Activated CD8-positive, alpha-beta T cell treated with anti-CD3 and anti-CD28 coated beads for 36 hours (primary cell): ENCODE measurements at regions not wholly inside any gene's neighbourhood (a gene's known extent, or its start where the extent isn't known, plus 50 kb on each side); places are given as distances from the start of the nearest gene placed in this dataset.

Experiments used
- ATAC-seq: fragments of 200-7000 bp; cut with Tn5 transposase; one replicate; pipeline ENCODE4 v1.10.0; 2021; ENCODE audit warnings: mild to moderate bottlenecking, moderate library complexity
- CTCF ChIA-PET: fragments of 350-600 bp; sonication (Branson Sonifier 250); formaldehyde crosslinking; loops from one replicate; lab custom pipeline; 2021; ENCODE audit warnings: antibody characterized with exemption; lab: Charles Lee
- POLR2A ChIA-PET: fragments of 350-600 bp; sonication (Branson Sonifier 250); formaldehyde crosslinking; loops from one replicate; lab custom pipeline; 2021; ENCODE audit warnings: antibody characterized with exemption; lab: Charles Lee
- DNase-seq: peaks from one replicate; pipeline ENCODE4 v3.0.0-alpha.2; 2020
- H3K27ac Mint-ChIP-seq: one replicate; pipeline ENCODE4 v1.8.0; 2021; ENCODE audit warnings: mild to moderate bottlenecking, mixed read lengths
- H3K27me3 Mint-ChIP-seq: one replicate; pipeline ENCODE4 v1.8.0; 2021; ENCODE audit warnings: mixed read lengths
- H3K36me3 Mint-ChIP-seq: one replicate; pipeline ENCODE4 v1.8.0; 2021; ENCODE audit warnings: low read depth, mixed read lengths
- H3K4me1 Mint-ChIP-seq: one replicate; pipeline ENCODE4 v1.8.0; 2021; ENCODE audit warnings: low read depth, mixed read lengths
- H3K4me3 Mint-ChIP-seq: one replicate; pipeline ENCODE4 v1.8.0; 2021; ENCODE audit warnings: mild to moderate bottlenecking, moderate library complexity, mixed read lengths
- H3K9me3 Mint-ChIP-seq: one replicate; pipeline ENCODE4 v1.8.0; 2021; ENCODE audit warnings: mixed read lengths
- intact Hi-C: fragments of 100-400 bp; cut with micrococcal nuclease; formaldehyde crosslinking; loops from one replicate; pipeline ENCODE4 v1.10.0; 2022
- TF ChIP-seq, protein P1 (sequence below): fragments of 200-600 bp; IDR thresholded peaks from one replicate; pipeline ENCODE4 v1.8.0; 2022; ENCODE audit warnings: antibody characterized with exemption, mild to moderate bottlenecking

DNA sequence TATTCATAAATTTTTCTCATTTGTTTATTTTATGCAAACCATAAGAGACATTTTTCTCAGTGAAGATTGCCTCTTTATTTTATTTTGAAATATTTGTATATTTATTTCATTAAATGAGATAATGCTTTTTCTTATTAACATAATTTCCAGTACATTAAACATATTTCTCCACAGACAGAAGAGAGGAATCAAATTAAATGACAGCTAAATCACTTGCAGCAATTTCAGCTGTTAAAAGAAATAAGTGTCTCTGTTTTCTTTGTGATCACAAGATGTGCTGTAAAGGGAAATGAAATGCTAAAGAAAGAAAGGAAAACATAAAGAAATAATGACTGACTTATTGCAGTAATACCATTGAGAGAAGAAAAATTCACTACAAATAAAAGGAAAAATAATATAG, 414.0 kb upstream of the FANCL start:
- H3K9me3 Mint-ChIP-seq: no peaks in the 10 kb centered on the region
- intact Hi-C loops: no loop called here
- TF ChIP-seq, protein P1, sequence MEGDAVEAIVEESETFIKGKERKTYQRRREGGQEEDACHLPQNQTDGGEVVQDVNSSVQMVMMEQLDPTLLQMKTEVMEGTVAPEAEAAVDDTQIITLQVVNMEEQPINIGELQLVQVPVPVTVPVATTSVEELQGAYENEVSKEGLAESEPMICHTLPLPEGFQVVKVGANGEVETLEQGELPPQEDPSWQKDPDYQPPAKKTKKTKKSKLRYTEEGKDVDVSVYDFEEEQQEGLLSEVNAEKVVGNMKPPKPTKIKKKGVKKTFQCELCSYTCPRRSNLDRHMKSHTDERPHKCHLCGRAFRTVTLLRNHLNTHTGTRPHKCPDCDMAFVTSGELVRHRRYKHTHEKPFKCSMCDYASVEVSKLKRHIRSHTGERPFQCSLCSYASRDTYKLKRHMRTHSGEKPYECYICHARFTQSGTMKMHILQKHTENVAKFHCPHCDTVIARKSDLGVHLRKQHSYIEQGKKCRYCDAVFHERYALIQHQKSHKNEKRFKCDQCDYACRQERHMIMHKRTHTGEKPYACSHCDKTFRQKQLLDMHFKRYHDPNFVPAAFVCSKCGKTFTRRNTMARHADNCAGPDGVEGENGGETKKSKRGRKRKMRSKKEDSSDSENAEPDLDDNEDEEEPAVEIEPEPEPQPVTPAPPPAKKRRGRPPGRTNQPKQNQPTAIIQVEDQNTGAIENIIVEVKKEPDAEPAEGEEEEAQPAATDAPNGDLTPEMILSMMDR: no peak
- H3K27me3 Mint-ChIP-seq: no peaks in the 10 kb centered on the region
- H3K4me1 Mint-ChIP-seq: no peaks in the 10 kb centered on the region
- ChIA-PET POLR2A (no interaction called here), CTCF (no interaction called here)
- ATAC-seq: no peak
- no peak overlapping the region for H3K4me3 Mint-ChIP-seq
- no peak for DNase-seq
- no peaks in the 10 kb centered on the region for H3K36me3 Mint-ChIP-seq
- no peak overlapping the region for H3K27ac Mint-ChIP-seq

DNA sequence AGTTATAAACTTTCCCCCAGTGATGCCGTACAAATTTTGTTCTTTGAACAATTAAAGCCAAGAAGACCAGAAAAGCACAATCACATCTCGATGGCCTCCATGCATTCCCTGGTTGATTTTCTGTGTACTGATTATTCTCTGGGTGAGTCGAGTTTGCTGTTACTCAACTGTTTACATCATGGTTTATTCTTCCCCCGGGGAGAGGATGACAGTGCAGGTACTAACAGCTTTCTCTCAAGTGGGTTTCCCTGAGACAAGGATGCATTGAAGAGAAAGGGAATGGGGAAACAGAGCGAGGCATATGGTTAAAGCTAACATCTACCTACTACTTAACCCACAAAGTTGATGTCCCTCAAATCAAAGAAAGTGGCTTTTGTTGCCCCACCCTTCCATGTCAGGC, 410.8 kb upstream of the FANCL start:
- Mint-ChIP-seq H3K4me1 (no peaks in the 10 kb centered on the region), H3K36me3 (no peaks in the 10 kb centered on the region), H3K4me3 (no peak overlapping the region), H3K9me3 (no peaks in the 10 kb centered on the region), H3K27me3 (no peaks in the 10 kb centered on the region), H3K27ac (no peak overlapping the region)
- no peak for DNase-seq
- ChIA-PET CTCF (no interaction called here), POLR2A (interaction anchor here (0.7 kb wide), 1 partner anchor 149 kb away, joined by 3 read pairs; no protein-coding TSS in a partner anchor)
- intact Hi-C loops: no loop called here
- ATAC-seq: no peak
- TF ChIP-seq, protein P1: no peak

DNA sequence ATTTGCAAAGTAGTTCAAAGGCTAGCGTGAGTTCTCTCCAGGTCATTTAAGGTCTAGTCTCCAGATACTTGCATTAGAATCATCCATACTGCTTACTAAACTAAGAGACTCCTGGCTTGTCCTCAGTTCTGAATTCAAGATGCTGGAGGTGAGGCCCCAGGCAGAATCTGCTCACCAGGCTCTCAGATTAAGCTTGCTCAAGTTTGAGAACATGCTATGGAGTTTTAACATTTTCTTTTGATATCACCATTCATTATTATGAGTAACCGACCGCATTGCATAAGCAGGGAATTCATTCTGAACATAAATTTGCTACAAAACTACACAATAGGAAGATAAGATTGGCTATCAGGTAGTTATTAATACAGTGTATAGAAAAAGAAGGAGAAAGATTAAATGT, 409.7 kb upstream of the FANCL start:
- DNase-seq: no peak
- POLR2A ChIA-PET: no interaction called here
- no peaks in the 10 kb centered on the region for H3K36me3 Mint-ChIP-seq
- intact Hi-C loops: no loop called here
- CTCF ChIA-PET: no interaction called here
- H3K4me3 Mint-ChIP-seq: no peak overlapping the region
- no peak overlapping the region for H3K27ac Mint-ChIP-seq
- ATAC-seq: no peak
- H3K4me1 Mint-ChIP-seq: no peaks in the 10 kb centered on the region
- H3K27me3 Mint-ChIP-seq: no peaks in the 10 kb centered on the region
- TF ChIP-seq, protein P1: no peak
- H3K9me3 Mint-ChIP-seq: no peaks in the 10 kb centered on the region

DNA sequence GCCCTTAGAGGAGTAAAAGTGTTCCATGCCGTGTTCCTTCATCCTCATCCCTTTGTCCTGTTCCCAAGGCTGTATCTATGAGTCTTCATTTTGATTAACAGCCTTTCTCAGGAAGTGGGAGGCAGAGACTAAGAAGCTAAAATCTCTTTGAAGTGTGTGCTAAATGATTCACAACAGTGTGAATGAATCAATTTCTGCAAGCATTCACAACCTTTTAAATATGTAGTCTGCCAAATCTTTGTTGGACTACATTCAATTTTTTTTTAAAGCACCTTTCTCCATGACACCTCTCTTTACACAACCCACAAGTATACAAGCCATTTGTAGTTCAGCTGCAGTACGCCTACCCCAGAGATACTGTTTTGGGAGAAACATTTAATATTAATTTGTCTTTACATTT, 408.6 kb upstream of the FANCL start:
- Mint-ChIP-seq H3K4me3 (no peak overlapping the region), H3K9me3 (no peaks in the 10 kb centered on the region), H3K36me3 (no peaks in the 10 kb centered on the region), H3K4me1 (no peaks in the 10 kb centered on the region), H3K27me3 (no peaks in the 10 kb centered on the region), H3K27ac (no peak overlapping the region)
- ChIA-PET CTCF (interaction anchor here (1.2 kb wide), 1 partner anchor 104 kb away, joined by 3 read pairs; no protein-coding TSS in a partner anchor), POLR2A (no interaction called here)
- DNase-seq (no peak), ATAC-seq (no peak)
- intact Hi-C loops: no loop called here
- TF ChIP-seq, protein P1: no peak

DNA sequence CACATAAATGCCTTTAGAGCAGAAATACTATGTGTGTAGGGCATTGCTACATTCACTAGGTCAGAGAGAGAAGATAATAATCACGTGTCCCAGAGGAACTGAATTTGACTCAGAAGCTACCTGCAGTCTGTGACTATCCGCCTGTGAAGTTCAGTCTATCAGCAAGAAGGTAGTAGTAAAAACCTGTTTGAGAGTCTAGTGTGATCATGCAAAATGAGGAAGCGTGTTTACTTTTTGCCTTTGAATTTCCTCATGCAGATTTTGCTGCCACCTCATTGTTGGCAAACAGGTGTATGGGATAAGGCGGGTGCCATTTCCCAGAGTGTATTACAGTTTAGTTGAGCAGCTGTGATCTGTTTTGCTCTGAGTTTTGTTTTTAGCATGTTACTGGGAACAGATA, 403.9 kb upstream of the FANCL start:
- Mint-ChIP-seq H3K4me1 (no peaks in the 10 kb centered on the region), H3K4me3 (no peak overlapping the region), H3K9me3 (no peaks in the 10 kb centered on the region), H3K36me3 (no peaks in the 10 kb centered on the region), H3K27ac (no peak overlapping the region), H3K27me3 (no peaks in the 10 kb centered on the region)
- DNase-seq (no peak), ATAC-seq (no peak)
- POLR2A ChIA-PET: no interaction called here
- TF ChIP-seq, protein P1: no peak
- CTCF ChIA-PET: no interaction called here
- intact Hi-C loops: no loop called here
